ENCODE measurements at regions not wholly inside any gene's neighbourhood (a gene's known extent, or its start where the extent isn't known, plus 50 kb on each side); places are given as distances from the start of the nearest gene placed in this dataset.

- H3K27ac ChIP-seq, result no peak overlapping the region
- TF ChIP-seq POLR2AphosphoS5 (IDR thresholded peaks at IDR 0.05; ENCODE audit: insufficient read depth in 1 of 2, low read depth in 1 of 2) (no peak), POLR2A (IDR thresholded peaks at IDR 0.05) (no peak)
- TF ChIP-seq, protein P1, sequence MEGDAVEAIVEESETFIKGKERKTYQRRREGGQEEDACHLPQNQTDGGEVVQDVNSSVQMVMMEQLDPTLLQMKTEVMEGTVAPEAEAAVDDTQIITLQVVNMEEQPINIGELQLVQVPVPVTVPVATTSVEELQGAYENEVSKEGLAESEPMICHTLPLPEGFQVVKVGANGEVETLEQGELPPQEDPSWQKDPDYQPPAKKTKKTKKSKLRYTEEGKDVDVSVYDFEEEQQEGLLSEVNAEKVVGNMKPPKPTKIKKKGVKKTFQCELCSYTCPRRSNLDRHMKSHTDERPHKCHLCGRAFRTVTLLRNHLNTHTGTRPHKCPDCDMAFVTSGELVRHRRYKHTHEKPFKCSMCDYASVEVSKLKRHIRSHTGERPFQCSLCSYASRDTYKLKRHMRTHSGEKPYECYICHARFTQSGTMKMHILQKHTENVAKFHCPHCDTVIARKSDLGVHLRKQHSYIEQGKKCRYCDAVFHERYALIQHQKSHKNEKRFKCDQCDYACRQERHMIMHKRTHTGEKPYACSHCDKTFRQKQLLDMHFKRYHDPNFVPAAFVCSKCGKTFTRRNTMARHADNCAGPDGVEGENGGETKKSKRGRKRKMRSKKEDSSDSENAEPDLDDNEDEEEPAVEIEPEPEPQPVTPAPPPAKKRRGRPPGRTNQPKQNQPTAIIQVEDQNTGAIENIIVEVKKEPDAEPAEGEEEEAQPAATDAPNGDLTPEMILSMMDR (IDR thresholded peaks at IDR 0.05), result no peak
- no peak for DNase-seq (ENCODE audit: extremely low spot score in 2 of 2)
- intact Hi-C loops (cut with DNase I), result no loop called here
- no peaks in the 10 kb centered on the region for H3K27me3 ChIP-seq
- H3K9me3 ChIP-seq, result no peaks in the 10 kb centered on the region
- no peak overlapping the region for H3K4me3 ChIP-seq
- H3K4me1 ChIP-seq, result no peaks in the 10 kb centered on the region
- no peaks in the 10 kb centered on the region for H3K36me3 ChIP-seq
These were observed 380.5 kb upstream of the FBXO33 start for GRCh38 chr14:39812532-39813320.

DNA sequence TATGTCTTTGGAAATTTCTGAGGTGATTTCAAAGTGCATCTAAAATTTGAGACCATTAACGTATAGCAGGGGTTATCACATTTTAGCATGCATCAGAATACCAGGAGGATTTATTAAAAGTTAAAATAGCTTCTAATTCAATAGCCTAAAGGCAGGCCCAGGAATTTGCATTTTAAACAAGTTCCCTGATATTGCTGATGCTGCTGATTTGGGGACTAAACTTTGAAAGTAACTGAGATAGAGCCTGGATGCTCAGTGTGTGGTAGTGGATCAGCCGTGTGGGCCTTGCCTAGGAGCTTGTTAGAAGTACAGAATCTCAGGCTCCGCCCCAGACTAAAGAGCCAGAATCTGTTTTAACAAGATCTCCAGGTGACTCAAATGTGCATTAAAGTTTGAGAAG lies 375.0 kb upstream of the FBXO33 start:
- Histone ChIP-seq H3K36me3 (no peaks in the 10 kb centered on the region), H3K4me3 (no peak overlapping the region), H3K9me3 (no peaks in the 10 kb centered on the region), H3K27ac (no peak overlapping the region), H3K4me1 (no peaks in the 10 kb centered on the region), H3K27me3 (no peaks in the 10 kb centered on the region)
- DNase-seq (ENCODE audit: extremely low spot score in 2 of 2), result no peak
- intact Hi-C loops (cut with DNase I), result no loop called here
- TF ChIP-seq, protein P1 (IDR thresholded peaks at IDR 0.05), result no peak
- TF ChIP-seq POLR2AphosphoS5 (IDR thresholded peaks at IDR 0.05; ENCODE audit: insufficient read depth in 1 of 2, low read depth in 1 of 2) (no peak), POLR2A (IDR thresholded peaks at IDR 0.05) (no peak)

GRCh38 chr14:39784461-39784860 lies 352.2 kb upstream of the FBXO33 start:
- Histone ChIP-seq H3K4me1 (no peaks in the 10 kb centered on the region), H3K4me3 (no peak overlapping the region), H3K9me3 (no peaks in the 10 kb centered on the region), H3K36me3 (no peaks in the 10 kb centered on the region), H3K27ac (no peak overlapping the region), H3K27me3 (no peaks in the 10 kb centered on the region)
- TF ChIP-seq POLR2AphosphoS5 (IDR thresholded peaks at IDR 0.05; ENCODE audit: insufficient read depth in 1 of 2, low read depth in 1 of 2) (no peak), POLR2A (IDR thresholded peaks at IDR 0.05) (no peak)
- TF ChIP-seq, protein P1 (IDR thresholded peaks at IDR 0.05), result no peak
- intact Hi-C loops (cut with DNase I), result no loop called here
- no peak for DNase-seq (ENCODE audit: extremely low spot score in 2 of 2)

DNA sequence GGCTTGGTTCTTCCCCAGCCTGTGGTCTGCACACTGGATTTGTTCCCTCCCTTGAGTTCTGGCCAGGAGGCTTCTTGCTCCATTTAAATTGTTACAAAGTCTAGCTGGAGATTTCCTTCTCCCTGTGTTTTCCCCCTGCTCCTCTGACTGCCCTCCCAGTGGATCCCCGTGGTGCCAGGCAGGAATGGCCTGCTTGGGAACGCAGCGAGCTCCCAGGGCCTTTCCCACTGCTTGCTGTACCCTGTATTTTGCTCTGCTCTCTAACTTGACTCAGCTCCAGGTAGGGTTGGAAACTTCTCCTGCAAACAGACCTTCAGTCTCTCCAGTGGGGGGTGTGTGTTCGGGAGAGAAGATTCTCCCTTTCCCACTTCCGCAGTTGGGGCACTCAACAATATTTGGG lies 349.2 kb upstream of the FBXO33 start:
- Histone ChIP-seq H3K9me3 (no peaks in the 10 kb centered on the region), H3K4me3 (no peak overlapping the region)

More for the DNA sequence above, 349.2 kb upstream of the FBXO33 start:
- Histone ChIP-seq H3K36me3 (no peaks in the 10 kb centered on the region), H3K27me3 (no peaks in the 10 kb centered on the region), H3K27ac (no peak overlapping the region), H3K4me1 (no peaks in the 10 kb centered on the region)
- TF ChIP-seq, protein P1 (IDR thresholded peaks at IDR 0.05), result no peak
- TF ChIP-seq POLR2AphosphoS5 (IDR thresholded peaks at IDR 0.05; ENCODE audit: insufficient read depth in 1 of 2, low read depth in 1 of 2), result no peak
- TF ChIP-seq POLR2A (IDR thresholded peaks at IDR 0.05), result no peak
- no peak for DNase-seq (ENCODE audit: extremely low spot score in 2 of 2)
- intact Hi-C loops (cut with DNase I), result no loop called here
